ENCODE measurements at regions not wholly inside any gene's neighbourhood (a gene's known extent, or its start where the extent isn't known, plus 50 kb on each side); places are given as distances from the start of the nearest gene placed in this dataset.

DNA sequence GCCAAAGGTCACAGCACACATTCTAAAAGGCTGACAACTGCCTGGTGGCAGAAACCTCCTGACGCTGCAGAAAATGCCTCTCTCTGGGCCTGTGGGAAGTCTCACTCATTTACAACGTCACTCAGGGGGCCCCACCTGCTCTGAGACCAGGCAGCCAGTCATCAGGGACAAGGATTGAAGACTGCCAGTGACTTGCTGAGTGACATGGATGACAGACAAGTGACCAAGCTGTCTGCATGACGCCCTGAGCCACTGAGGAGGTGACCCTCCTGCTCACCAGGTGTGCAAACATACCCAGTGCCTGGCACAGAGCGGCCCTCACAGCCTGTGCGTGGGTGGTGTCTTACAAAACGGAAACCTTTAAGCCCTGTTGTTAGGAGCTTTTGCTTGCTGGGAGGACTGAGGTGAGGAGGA, 392.4 kb downstream of the TNS1 start:
- no peaks in the 10 kb centered on the region for H4K20me1 ChIP-seq (ENCODE audit: control insufficient read depth, extremely low read depth, insufficient read depth, low read length)
- H3K9me1 ChIP-seq (ENCODE audit: control insufficient read depth, extremely low read depth, insufficient read depth, low read length): no peaks in the 10 kb centered on the region
- no peak for FAIRE-seq
- TF ChIP-seq EZH2 (IDR thresholded peaks at IDR 0.05; ENCODE audit: low read length): no peak
- TF ChIP-seq, protein P1, sequence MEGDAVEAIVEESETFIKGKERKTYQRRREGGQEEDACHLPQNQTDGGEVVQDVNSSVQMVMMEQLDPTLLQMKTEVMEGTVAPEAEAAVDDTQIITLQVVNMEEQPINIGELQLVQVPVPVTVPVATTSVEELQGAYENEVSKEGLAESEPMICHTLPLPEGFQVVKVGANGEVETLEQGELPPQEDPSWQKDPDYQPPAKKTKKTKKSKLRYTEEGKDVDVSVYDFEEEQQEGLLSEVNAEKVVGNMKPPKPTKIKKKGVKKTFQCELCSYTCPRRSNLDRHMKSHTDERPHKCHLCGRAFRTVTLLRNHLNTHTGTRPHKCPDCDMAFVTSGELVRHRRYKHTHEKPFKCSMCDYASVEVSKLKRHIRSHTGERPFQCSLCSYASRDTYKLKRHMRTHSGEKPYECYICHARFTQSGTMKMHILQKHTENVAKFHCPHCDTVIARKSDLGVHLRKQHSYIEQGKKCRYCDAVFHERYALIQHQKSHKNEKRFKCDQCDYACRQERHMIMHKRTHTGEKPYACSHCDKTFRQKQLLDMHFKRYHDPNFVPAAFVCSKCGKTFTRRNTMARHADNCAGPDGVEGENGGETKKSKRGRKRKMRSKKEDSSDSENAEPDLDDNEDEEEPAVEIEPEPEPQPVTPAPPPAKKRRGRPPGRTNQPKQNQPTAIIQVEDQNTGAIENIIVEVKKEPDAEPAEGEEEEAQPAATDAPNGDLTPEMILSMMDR (optimal IDR thresholded peaks at IDR 0.05 in 1 of 3, IDR thresholded peaks at IDR 0.05 in 1 of 3, conservative IDR thresholded peaks at IDR 0.05 in 1 of 3; ENCODE audit: extremely low read depth in 1 of 3, insufficient read depth in 2 of 3, low read length in 3 of 3): no peak
- no peaks in the 10 kb centered on the region for H3K9me3 ChIP-seq (ENCODE audit: control insufficient read depth, low read depth, low read length)
- no peaks in the 10 kb centered on the region for H3K36me3 ChIP-seq (ENCODE audit: control insufficient read depth in 2 of 2, extremely low read depth in 1 of 2, insufficient read depth in 2 of 2, low read length in 2 of 2)
- dilution Hi-C loops (cut with MboI; ENCODE audit: extremely low pct_ligation_motif_present, low sequenced_read_pairs): no loop called here
- H3K9ac ChIP-seq (ENCODE audit: control insufficient read depth, extremely low read depth, insufficient read depth, low read length): no peak overlapping the region
- no peak overlapping the region for H3K4me2 ChIP-seq (ENCODE audit: control insufficient read depth, extremely low read depth, insufficient read depth, low read depth, low read length)
- no peak for DNase-seq (ENCODE audit: low read depth, low spot score)
- no peak overlapping the region for H3K4me3 ChIP-seq (ENCODE audit: control insufficient read depth in 2 of 3, extremely low read depth in 1 of 3, insufficient read depth in 2 of 3, low read depth in 1 of 3, low read length in 3 of 3)
- peaks cover 5% of the 10 kb centered on the region for H3K27me3 ChIP-seq (ENCODE audit: control insufficient read depth, extremely low read depth, insufficient read depth, low read length)
- no peaks in the 10 kb centered on the region for H3K79me2 ChIP-seq (ENCODE audit: control insufficient read depth, insufficient read depth, low read length)
- H3K4me1 ChIP-seq (ENCODE audit: control insufficient read depth, extremely low read depth, insufficient read depth, low read length): no peaks in the 10 kb centered on the region
- no peak overlapping the region for H2AFZ ChIP-seq (ENCODE audit: control insufficient read depth, low read length)
- no peak overlapping the region for H3K27ac ChIP-seq (ENCODE audit: control insufficient read depth, insufficient read depth, low read length)

DNA sequence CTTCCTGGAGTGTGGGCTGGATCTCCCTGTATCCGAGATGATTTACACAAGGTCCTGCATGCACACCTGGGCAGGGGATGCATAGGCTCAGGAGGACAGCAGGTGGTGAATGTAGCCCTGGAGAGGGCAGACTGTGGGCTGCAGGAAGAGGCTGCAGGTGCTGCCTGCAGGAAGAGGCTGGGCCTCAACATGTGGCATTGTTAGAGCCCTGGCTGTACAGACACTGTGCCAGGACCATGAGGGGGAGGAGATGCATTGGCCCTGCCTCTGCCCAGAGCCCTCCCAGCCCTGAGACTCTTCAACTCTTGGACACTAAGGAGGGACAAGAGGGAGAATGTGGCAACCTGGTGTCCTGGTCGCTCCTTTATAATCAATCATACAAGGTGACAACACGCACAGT, 392.8 kb downstream of the TNS1 start:
- H4K20me1 ChIP-seq (ENCODE audit: control insufficient read depth, extremely low read depth, insufficient read depth, low read length): no peaks in the 10 kb centered on the region
- H3K4me1 ChIP-seq (ENCODE audit: control insufficient read depth, extremely low read depth, insufficient read depth, low read length): no peaks in the 10 kb centered on the region
- dilution Hi-C loops (cut with MboI; ENCODE audit: extremely low pct_ligation_motif_present, low sequenced_read_pairs): no loop called here
- no peak for TF ChIP-seq EZH2 (IDR thresholded peaks at IDR 0.05; ENCODE audit: low read length)
- TF ChIP-seq, protein P1 (optimal IDR thresholded peaks at IDR 0.05 in 1 of 3, IDR thresholded peaks at IDR 0.05 in 1 of 3, conservative IDR thresholded peaks at IDR 0.05 in 1 of 3; ENCODE audit: extremely low read depth in 1 of 3, insufficient read depth in 2 of 3, low read length in 3 of 3): no peak
- H3K4me2 ChIP-seq (ENCODE audit: control insufficient read depth, extremely low read depth, insufficient read depth, low read depth, low read length): no peak overlapping the region
- no peaks in the 10 kb centered on the region for H3K36me3 ChIP-seq (ENCODE audit: control insufficient read depth in 2 of 2, extremely low read depth in 1 of 2, insufficient read depth in 2 of 2, low read length in 2 of 2)
- no peak overlapping the region for H3K27ac ChIP-seq (ENCODE audit: control insufficient read depth, insufficient read depth, low read length)
- H3K9ac ChIP-seq (ENCODE audit: control insufficient read depth, extremely low read depth, insufficient read depth, low read length): no peak overlapping the region
- peaks cover 5% of the 10 kb centered on the region for H3K27me3 ChIP-seq (ENCODE audit: control insufficient read depth, extremely low read depth, insufficient read depth, low read length)
- H3K4me3 ChIP-seq (ENCODE audit: control insufficient read depth in 2 of 3, extremely low read depth in 1 of 3, insufficient read depth in 2 of 3, low read depth in 1 of 3, low read length in 3 of 3): no peak overlapping the region
- FAIRE-seq (no peak), DNase-seq (ENCODE audit: low read depth, low spot score) (no peak)
- H3K79me2 ChIP-seq (ENCODE audit: control insufficient read depth, insufficient read depth, low read length): no peaks in the 10 kb centered on the region
- H3K9me1 ChIP-seq (ENCODE audit: control insufficient read depth, extremely low read depth, insufficient read depth, low read length): no peaks in the 10 kb centered on the region
- no peaks in the 10 kb centered on the region for H3K9me3 ChIP-seq (ENCODE audit: control insufficient read depth, low read depth, low read length)
- H2AFZ ChIP-seq (ENCODE audit: control insufficient read depth, low read length): no peak overlapping the region

Data from keratinocyte (primary cell).